ENCODE measurements at regions not wholly inside any gene's neighbourhood (a gene's known extent, or its start where the extent isn't known, plus 50 kb on each side); places are given as distances from the start of the nearest gene placed in this dataset.

- TF ChIP-seq CTCF (conservative IDR thresholded peaks at IDR 0.05; ENCODE audit: low read depth in 2 of 2) (no peak), EZH2 (IDR thresholded peaks at IDR 0.05; ENCODE audit: low read depth, unreplicated experiment) (peak; percentile 73), EZH2phosphoT487 (IDR thresholded peaks at IDR 0.05; ENCODE audit: unreplicated experiment) (peak; percentile 48)
Observed at GRCh38 chr12:107318806-107319532, 225.6 kb upstream of the CRY1 start.

Data from GM23338 (cell line).